ENCODE measurements at regions not wholly inside any gene's neighbourhood (a gene's known extent, or its start where the extent isn't known, plus 50 kb on each side); places are given as distances from the start of the nearest gene placed in this dataset.
"Not testable (repeated sequence)": the region's sequence is repeated elsewhere in the genome, so short reads cannot be mapped to it uniquely, and the experiment has no call there.

DNA sequence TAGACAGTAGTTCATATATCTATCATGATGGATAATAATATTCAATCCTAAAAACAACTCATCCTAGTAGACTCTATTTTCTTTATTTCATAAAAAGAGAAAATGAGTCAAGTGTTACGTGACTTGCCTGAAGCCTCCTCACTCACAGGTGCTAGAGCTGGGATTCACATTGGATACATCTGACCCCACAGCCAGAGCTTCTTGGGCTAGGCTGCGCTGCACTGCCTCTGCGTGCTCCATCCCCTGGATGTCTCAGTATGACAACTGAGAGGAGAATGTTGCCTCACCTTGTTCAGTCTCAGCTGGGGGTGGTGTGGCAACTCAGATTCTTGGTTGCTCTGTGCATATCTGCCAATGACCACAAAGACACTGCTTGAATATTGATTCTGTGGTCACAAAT lies 286.6 kb downstream of the LIG4 start:
- Histone ChIP-seq H3K27me3 (ENCODE audit: control insufficient read depth in 1 of 2, insufficient read depth in 1 of 2, low read length in 2 of 2) (no peaks in the 10 kb centered on the region), H3K79me1 (replicated peaks; ENCODE audit: low read length, poor library complexity, severe bottlenecking) (no peaks in the 10 kb centered on the region), H3K14ac (ENCODE audit: low read length in 2 of 2) (no peak overlapping the region), H3K27ac (ENCODE audit: low read length, poor library complexity, severe bottlenecking) (no peak overlapping the region), H3K4ac (ENCODE audit: low read depth in 1 of 2, low read length in 2 of 2) (no peak overlapping the region), H3K36me3 (ENCODE audit: control insufficient read depth in 1 of 2, insufficient read depth in 2 of 2, low read depth in 1 of 2, low read length in 2 of 2) (no peaks in the 10 kb centered on the region), H3K4me3 (ENCODE audit: insufficient read depth in 1 of 2, low read depth in 1 of 2, low read length in 2 of 2) (no peak overlapping the region), H3K4me1 (ENCODE audit: control insufficient read depth, insufficient read depth, low read depth, low read length) (no peaks in the 10 kb centered on the region), H3K18ac (ENCODE audit: low read depth in 1 of 2, low read length in 2 of 2) (no peak overlapping the region), H4K8ac (ENCODE audit: low read length) (no peak overlapping the region), H2BK15ac (ENCODE audit: low read depth, poor library complexity, severe bottlenecking) (no peak overlapping the region), H2AFZ (ENCODE audit: low read depth, low read length) (no peak overlapping the region), H2BK12ac (ENCODE audit: low read length in 2 of 2) (no peak overlapping the region), H3K23ac (ENCODE audit: low read length in 2 of 2) (no peak overlapping the region), H2BK5ac (ENCODE audit: low read depth, low read length, poor library complexity, severe bottlenecking) (no peak overlapping the region), H3K4me2 (ENCODE audit: low read length, poor library complexity, severe bottlenecking) (no peak overlapping the region), H3K9ac (ENCODE audit: low read length) (no peak overlapping the region), H4K91ac (ENCODE audit: low read length) (no peak overlapping the region), H2BK120ac (ENCODE audit: low read depth, low read length) (no peak overlapping the region), H3K9me3 (ENCODE audit: control insufficient read depth, low read length) (peaks cover 12% of the 10 kb centered on the region), H2AK5ac (ENCODE audit: low read length, severe bottlenecking) (no peak overlapping the region)
- no peak for DNase-seq
- 79% methylated on average over 3 of the region's 3 CpGs for WGBS

DNA sequence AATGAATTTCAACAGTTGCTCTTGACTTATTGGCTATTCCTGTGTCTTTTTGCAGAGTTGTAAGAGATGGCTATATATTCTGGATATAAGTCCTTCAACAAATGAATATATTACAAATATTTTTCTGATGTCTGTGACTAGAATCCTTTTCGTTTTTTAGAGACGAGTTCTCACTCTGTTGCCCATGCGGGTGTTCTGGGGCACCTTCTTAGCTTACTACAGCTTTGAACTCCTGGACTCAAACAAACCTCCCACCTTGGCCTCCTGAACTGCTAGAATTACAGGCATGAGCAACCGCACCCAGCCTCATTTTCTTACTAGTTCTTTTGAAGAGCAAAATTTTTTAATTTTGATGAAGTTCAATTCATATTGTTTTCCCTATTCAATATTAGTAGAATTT lies 287.8 kb downstream of the LIG4 start:
- Histone ChIP-seq H4K8ac (ENCODE audit: low read length) (no peak overlapping the region), H3K27ac (ENCODE audit: low read length, poor library complexity, severe bottlenecking) (no peak overlapping the region), H3K9me3 (ENCODE audit: control insufficient read depth, low read length) (peaks cover 12% of the 10 kb centered on the region), H3K9ac (ENCODE audit: low read length) (no peak overlapping the region), H3K27me3 (ENCODE audit: control insufficient read depth in 1 of 2, insufficient read depth in 1 of 2, low read length in 2 of 2) (no peaks in the 10 kb centered on the region), H3K4me1 (ENCODE audit: control insufficient read depth, insufficient read depth, low read depth, low read length) (no peaks in the 10 kb centered on the region), H2BK15ac (ENCODE audit: low read depth, poor library complexity, severe bottlenecking) (no peak overlapping the region), H3K4me2 (ENCODE audit: low read length, poor library complexity, severe bottlenecking) (no peak overlapping the region), H2BK120ac (ENCODE audit: low read depth, low read length) (no peak overlapping the region), H3K4ac (ENCODE audit: low read depth in 1 of 2, low read length in 2 of 2) (no peak overlapping the region), H3K36me3 (ENCODE audit: control insufficient read depth in 1 of 2, insufficient read depth in 2 of 2, low read depth in 1 of 2, low read length in 2 of 2) (no peaks in the 10 kb centered on the region), H3K23ac (ENCODE audit: low read length in 2 of 2) (no peak overlapping the region), H4K91ac (ENCODE audit: low read length) (no peak overlapping the region), H2AK5ac (ENCODE audit: low read length, severe bottlenecking) (no peak overlapping the region), H3K18ac (ENCODE audit: low read depth in 1 of 2, low read length in 2 of 2) (no peak overlapping the region), H2BK5ac (ENCODE audit: low read depth, low read length, poor library complexity, severe bottlenecking) (no peak overlapping the region), H3K4me3 (ENCODE audit: insufficient read depth in 1 of 2, low read depth in 1 of 2, low read length in 2 of 2) (no peak overlapping the region), H3K79me1 (replicated peaks; ENCODE audit: low read length, poor library complexity, severe bottlenecking) (no peaks in the 10 kb centered on the region), H2AFZ (ENCODE audit: low read depth, low read length) (no peak overlapping the region), H2BK12ac (ENCODE audit: low read length in 2 of 2) (no peak overlapping the region), H3K14ac (ENCODE audit: low read length in 2 of 2) (no peak overlapping the region)
- no peak for DNase-seq
- 86% methylated on average over 3 of the region's 4 CpGs for WGBS

- not testable (repeated sequence) for H3K4me3 ChIP-seq (ENCODE audit: insufficient read depth in 1 of 2, low read depth in 1 of 2, low read length in 2 of 2); H2BK15ac ChIP-seq (ENCODE audit: low read depth, poor library complexity, severe bottlenecking); H4K91ac ChIP-seq (ENCODE audit: low read length); H3K4me1 ChIP-seq (ENCODE audit: control insufficient read depth, insufficient read depth, low read depth, low read length); H3K9ac ChIP-seq (ENCODE audit: low read length); H2BK120ac ChIP-seq (ENCODE audit: low read depth, low read length); H3K4ac ChIP-seq (ENCODE audit: low read depth in 1 of 2, low read length in 2 of 2); H3K36me3 ChIP-seq (ENCODE audit: control insufficient read depth in 1 of 2, insufficient read depth in 2 of 2, low read depth in 1 of 2, low read length in 2 of 2); H2AK5ac ChIP-seq (ENCODE audit: low read length, severe bottlenecking); H3K27ac ChIP-seq (ENCODE audit: low read length, poor library complexity, severe bottlenecking); H4K8ac ChIP-seq (ENCODE audit: low read length); H2BK5ac ChIP-seq (ENCODE audit: low read depth, low read length, poor library complexity, severe bottlenecking); H3K4me2 ChIP-seq (ENCODE audit: low read length, poor library complexity, severe bottlenecking); H3K27me3 ChIP-seq (ENCODE audit: control insufficient read depth in 1 of 2, insufficient read depth in 1 of 2, low read length in 2 of 2); H2AFZ ChIP-seq (ENCODE audit: low read depth, low read length); H3K79me1 ChIP-seq (replicated peaks; ENCODE audit: low read length, poor library complexity, severe bottlenecking); H3K23ac ChIP-seq (ENCODE audit: low read length in 2 of 2); H3K14ac ChIP-seq (ENCODE audit: low read length in 2 of 2); H2BK12ac ChIP-seq (ENCODE audit: low read length in 2 of 2); H3K18ac ChIP-seq (ENCODE audit: low read depth in 1 of 2, low read length in 2 of 2); DNase-seq
- H3K9me3 ChIP-seq (ENCODE audit: control insufficient read depth, low read length), result peaks cover 12% of the 10 kb centered on the region
- WGBS, result 54% methylated on average over 10 of the region's 12 CpGs
Observed at GRCh38 chr13:107926515-107926914, 288.8 kb downstream of the LIG4 start.

- not testable (repeated sequence) for H4K8ac ChIP-seq (ENCODE audit: low read length); H3K4ac ChIP-seq (ENCODE audit: low read depth in 1 of 2, low read length in 2 of 2); H2AFZ ChIP-seq (ENCODE audit: low read depth, low read length); H4K91ac ChIP-seq (ENCODE audit: low read length); H3K79me1 ChIP-seq (replicated peaks; ENCODE audit: low read length, poor library complexity, severe bottlenecking); H3K14ac ChIP-seq (ENCODE audit: low read length in 2 of 2); H2AK5ac ChIP-seq (ENCODE audit: low read length, severe bottlenecking); H3K4me2 ChIP-seq (ENCODE audit: low read length, poor library complexity, severe bottlenecking); H2BK12ac ChIP-seq (ENCODE audit: low read length in 2 of 2); H3K9ac ChIP-seq (ENCODE audit: low read length); H3K4me3 ChIP-seq (ENCODE audit: insufficient read depth in 1 of 2, low read depth in 1 of 2, low read length in 2 of 2); H2BK120ac ChIP-seq (ENCODE audit: low read depth, low read length); H3K27me3 ChIP-seq (ENCODE audit: control insufficient read depth in 1 of 2, insufficient read depth in 1 of 2, low read length in 2 of 2); H3K27ac ChIP-seq (ENCODE audit: low read length, poor library complexity, severe bottlenecking); H3K36me3 ChIP-seq (ENCODE audit: control insufficient read depth in 1 of 2, insufficient read depth in 2 of 2, low read depth in 1 of 2, low read length in 2 of 2); H2BK15ac ChIP-seq (ENCODE audit: low read depth, poor library complexity, severe bottlenecking); H3K23ac ChIP-seq (ENCODE audit: low read length in 2 of 2); H3K4me1 ChIP-seq (ENCODE audit: control insufficient read depth, insufficient read depth, low read depth, low read length); DNase-seq; H3K18ac ChIP-seq (ENCODE audit: low read depth in 1 of 2, low read length in 2 of 2); H2BK5ac ChIP-seq (ENCODE audit: low read depth, low read length, poor library complexity, severe bottlenecking)
- no CpG with 5 or more reads among the region's 1 CpG for WGBS
- H3K9me3 ChIP-seq (ENCODE audit: control insufficient read depth, low read length), result peaks cover 11% of the 10 kb centered on the region
Observed at GRCh38 chr13:107916902-107917301, 298.4 kb downstream of the LIG4 start.

Data from mesenchymal stem cell (in vitro differentiated cells and primary cell).